Glomerular visceral epithelial cell (primary cell): ENCODE measurements at regions not wholly inside any gene's neighbourhood (a gene's known extent, or its start where the extent isn't known, plus 50 kb on each side); places are given as distances from the start of the nearest gene placed in this dataset.

Source experiments
- DNase-seq: peaks from one replicate; pipeline ENCODE4 v3.0.0-alpha.2; 2016; ENCODE audit errors: extremely low spot score

- no peak for DNase-seq
Measured at GRCh38 chr7:41237956-41238355, 464.9 kb downstream of the INHBA start.

DNA sequence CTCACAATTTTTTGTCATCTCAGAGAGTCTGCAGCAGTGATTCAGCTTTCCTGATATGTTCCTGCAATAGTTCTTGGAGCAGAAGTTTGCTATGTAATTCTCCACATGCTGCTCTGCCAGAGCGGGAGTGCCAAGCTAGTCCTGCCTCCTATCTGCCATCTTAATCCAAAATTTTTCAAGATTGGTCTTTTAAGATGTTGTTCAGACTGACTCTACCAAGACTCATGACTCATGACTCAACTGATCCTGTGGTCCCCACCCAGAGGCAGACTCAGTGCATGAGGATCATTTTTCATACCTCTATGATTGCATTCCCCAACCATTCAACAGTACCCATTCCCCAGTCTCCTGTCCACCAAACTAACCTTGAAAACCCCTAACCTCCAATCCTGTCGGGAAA is 470.8 kb downstream of the INHBA start:
- DNase-seq = no peak

GRCh38 chr7:41224063-41224763 is 478.7 kb downstream of the INHBA start:
- DNase-seq = no peak

GRCh38 chr7:41222746-41223145 is 480.1 kb downstream of the INHBA start:
- no peak for DNase-seq

DNA sequence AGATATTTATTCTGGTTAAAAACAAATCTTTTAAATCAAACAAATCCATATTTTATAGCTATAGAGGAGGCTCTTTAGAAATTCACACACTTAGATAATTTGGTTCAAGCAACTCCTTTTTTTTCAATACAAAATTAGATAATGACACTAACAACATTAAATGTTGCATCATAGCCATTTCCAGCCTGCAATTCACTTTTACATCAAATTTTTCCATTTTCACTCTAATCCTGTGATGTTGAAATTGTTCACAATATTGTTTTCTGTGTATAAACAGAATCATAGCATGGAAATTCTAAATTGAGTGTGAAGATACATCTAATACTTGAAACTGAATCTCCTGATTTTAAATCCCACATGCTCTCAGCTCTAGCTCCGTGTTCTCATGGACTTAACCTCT is 482.6 kb downstream of the INHBA start:
- no peak for DNase-seq

DNA sequence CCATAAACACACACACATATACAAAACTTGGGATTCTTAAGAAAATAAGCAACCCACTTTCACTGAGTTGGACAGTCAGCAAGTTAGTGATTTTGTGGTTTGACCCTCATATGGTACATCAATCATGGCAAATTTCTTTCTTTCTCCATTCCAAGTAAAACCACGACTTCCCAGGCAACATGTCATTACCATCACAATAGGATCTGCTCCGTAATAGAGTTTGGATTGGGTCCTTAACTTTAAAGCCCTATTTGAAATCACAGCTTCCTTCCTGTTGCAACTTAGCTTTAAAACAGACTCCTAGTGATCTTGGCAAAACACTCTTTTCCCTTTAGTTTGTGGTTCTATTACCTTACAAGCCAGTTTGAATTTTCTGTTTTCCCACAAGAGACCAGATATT is 483.6 kb downstream of the INHBA start:
- DNase-seq = peak; percentile 25

GRCh38 chr7:41217306-41217705 is 485.6 kb downstream of the INHBA start:
- no peak for DNase-seq

- DNase-seq = no peak
Measured at GRCh38 chr7:41207141-41207540, 495.7 kb downstream of the INHBA start.

DNA sequence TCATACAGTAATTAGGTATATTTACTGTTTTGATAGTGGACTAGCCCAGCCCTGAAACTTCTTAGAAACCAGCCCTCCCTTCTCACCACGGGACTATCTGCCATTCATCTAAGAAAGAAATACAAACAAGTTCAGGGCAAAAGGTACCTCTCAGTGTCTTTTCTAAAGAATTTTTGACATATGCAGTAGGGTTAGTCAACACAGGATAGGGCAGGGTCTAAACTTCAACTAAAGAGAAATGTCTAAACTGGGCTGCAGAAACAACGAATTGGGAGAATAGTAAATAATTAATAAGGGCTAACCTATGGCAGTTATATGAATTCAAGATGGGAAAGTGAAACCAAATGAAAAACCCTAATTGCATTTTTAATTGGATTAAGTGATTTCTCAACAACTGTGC is 496.6 kb downstream of the INHBA start:
- no peak for DNase-seq

- DNase-seq = no peak
Measured at GRCh38 chr7:41205600-41205999, 497.3 kb downstream of the INHBA start.

- no peak for DNase-seq
Measured at GRCh38 chr7:41203542-41203941, 499.3 kb downstream of the INHBA start.

GRCh38 chr7:41201021-41201420 is 501.9 kb downstream of the INHBA start:
- no peak for DNase-seq

DNA sequence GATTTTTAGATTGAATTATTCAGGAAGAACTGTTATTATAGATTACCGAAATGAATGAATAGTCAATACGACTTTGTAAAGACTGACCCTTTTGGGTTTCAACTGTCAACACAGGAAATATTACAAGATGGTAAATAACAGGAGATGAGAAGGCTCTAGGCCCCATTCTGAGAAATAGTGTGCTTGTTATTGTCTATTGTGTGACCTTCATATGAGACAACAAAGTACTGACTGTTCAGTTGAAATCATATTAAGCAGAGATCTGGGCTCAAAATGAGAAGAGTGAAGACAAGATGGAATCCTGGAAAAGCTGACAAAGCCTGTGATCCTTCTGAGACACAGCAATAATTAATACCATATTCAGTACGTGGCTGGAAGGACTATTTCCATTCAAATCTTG is 503.8 kb downstream of the INHBA start:
- DNase-seq = no peak

GRCh38 chr7:41198502-41198901 is 504.4 kb downstream of the INHBA start:
- DNase-seq = no peak

DNA sequence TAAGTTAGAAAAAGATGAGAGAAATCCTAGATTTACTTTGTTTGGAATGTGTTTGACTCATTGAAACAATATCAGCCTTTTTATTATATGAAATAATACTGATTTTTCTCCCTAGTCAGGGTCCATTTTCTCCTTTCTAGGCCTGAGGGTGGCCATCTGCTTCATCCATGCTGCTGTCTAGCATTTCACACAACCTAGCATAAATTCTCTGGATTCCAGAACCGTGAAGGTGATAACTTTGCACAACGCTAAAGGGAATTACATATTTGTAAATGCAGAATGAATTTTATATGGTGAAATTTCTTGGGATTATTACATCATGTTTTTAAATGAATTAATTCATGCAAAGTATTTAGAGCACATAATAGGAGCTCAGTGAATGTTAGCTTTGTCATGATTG is 505.1 kb downstream of the INHBA start:
- no peak for DNase-seq

DNA sequence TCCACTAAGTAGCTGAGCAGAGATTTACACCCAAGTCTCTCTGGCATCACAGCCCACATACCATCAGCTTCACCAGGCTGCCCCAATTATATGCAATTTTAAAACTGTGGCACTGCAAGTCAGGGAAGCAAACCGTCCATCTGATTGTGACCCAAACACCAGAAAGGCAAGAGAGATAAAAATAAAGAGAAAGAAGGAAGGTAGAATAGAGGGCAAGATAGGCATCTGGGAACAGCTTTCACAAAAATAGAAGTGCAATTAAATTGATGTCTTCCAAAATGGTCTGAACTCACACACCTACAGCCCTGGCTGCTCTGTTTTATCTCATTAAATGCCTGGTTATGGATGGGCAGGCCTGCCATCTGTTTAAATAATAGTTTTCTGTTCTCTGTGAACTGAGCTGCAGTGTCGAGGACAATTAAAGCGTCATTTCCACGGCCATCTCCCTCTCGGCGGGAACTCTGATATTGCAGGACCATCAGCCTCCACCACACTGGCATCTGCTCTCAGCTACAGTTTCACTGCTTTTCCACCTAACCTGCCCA is 509.1 kb downstream of the INHBA start:
- DNase-seq = no peak

DNA sequence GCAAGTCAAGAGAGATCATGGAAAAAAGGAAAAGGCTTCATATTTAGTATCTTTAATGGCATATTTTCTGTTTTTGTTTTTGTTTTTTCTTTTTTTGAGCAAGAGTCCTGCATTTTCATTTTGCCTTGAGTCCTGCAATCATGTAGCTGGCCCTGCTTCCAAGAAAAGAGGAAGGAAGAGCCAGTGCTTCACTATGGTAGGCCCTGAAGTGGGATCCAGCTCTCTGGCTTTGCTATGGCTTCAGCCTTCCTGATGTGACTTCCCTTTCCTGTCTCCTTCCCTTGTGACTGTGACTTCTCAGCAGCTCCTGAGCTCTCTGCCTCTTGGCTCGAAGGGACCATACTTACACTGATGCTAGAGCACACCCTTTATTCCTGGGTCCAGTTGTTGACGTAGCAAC is 512.3 kb downstream of the INHBA start:
- DNase-seq = no peak

DNA sequence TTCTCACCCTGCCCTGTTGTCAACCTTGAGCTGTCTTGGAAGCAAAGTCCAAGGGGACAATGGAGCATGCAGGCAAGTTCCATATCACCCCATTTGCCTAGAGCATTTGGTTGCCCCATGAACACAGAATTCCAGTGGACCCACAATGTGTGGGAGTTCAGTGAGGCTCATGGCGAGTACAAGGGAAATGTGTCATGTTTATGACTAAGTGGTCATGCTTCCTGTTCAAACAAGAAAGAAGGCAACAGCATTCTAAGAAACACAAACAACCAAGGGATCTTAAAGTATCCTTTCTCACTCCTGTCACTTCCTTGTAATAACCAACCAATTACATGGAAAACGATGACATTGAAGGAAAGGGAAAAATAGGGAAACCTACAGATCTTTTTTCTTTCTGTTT is 513.0 kb downstream of the INHBA start:
- peak; percentile 64 for DNase-seq

GRCh38 chr7:41188163-41189130 is 514.4 kb downstream of the INHBA start:
- DNase-seq = peak; percentile 17

- DNase-seq = no peak
Measured at GRCh38 chr7:41187322-41187721, 515.6 kb downstream of the INHBA start.

- no peak for DNase-seq
Measured at GRCh38 chr7:41185851-41186250, 517.0 kb downstream of the INHBA start.

DNA sequence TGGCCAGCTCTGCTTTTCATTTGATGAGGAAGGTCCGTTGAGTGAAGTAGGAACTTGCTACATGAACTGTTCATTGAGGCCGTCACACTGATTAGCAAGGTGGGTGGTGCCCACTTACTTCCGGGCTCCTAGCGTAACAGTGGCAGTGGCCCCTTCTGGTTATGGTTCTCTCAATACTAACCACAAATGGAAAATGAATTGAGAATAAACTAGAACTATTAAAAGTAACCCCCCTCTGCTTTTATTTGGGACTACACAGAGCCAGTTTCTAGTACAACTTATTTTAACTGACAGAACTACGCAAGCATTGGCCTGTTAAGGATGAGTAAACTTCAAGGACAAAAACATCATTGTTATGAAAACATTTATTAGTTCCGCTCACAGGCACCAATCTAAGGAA is 519.1 kb downstream of the INHBA start:
- no peak for DNase-seq

GRCh38 chr7:41182782-41183181 is 520.1 kb downstream of the INHBA start:
- DNase-seq = no peak
